ENCODE measurements at regions not wholly inside any gene's neighbourhood (a gene's known extent, or its start where the extent isn't known, plus 50 kb on each side); places are given as distances from the start of the nearest gene placed in this dataset.

- Histone ChIP-seq H3K4me3 (no peak overlapping the region), H3K27me3 (no peaks in the 10 kb centered on the region), H3K9me3 (no peaks in the 10 kb centered on the region), H3K27ac (peak overlapping the region in 1 of 4 donors; percentile 83), H3K4me1 (peaks cover 0 to 59% (median 47%) of the 10 kb centered on the region in 4 donors), H3K36me3 (no peaks in the 10 kb centered on the region)
- WGBS, 2 donors, result 85 to 91% methylated on average over 5 of the region's 5 CpGs
- no peak for TF ChIP-seq CTCF (IDR thresholded peaks at IDR 0.05)
- TF ChIP-seq POLR2AphosphoS5 (IDR thresholded peaks at IDR 0.05), result no peak
- TF ChIP-seq POLR2A (IDR thresholded peaks at IDR 0.05), result no peak
- TF ChIP-seq EP300 (IDR thresholded peaks at IDR 0.05), result no peak
- DNase-seq, result no peak
- intact Hi-C loops (cut with DNase I), result loop anchor here (5.0 kb wide), 1 partner anchor 65 kb away; no protein-coding TSS in a partner anchor
Observed at GRCh38 chr13:44157606-44158005, 216.0 kb upstream of the SERP2 start.

- DNase-seq, result no peak
- Histone ChIP-seq H3K36me3 (no peaks in the 10 kb centered on the region), H3K4me1 (peaks cover 0 to 59% (median 47%) of the 10 kb centered on the region in 4 donors), H3K4me3 (no peak overlapping the region), H3K27ac (peak overlapping the region in 2 of 4 donors; percentile 81 to 83), H3K9me3 (no peaks in the 10 kb centered on the region), H3K27me3 (no peaks in the 10 kb centered on the region)
- WGBS, 2 donors, result 92 to 93% methylated on average over 2 of the region's 2 CpGs
- TF ChIP-seq POLR2A (IDR thresholded peaks at IDR 0.05) (no peak), CTCF (IDR thresholded peaks at IDR 0.05) (no peak), POLR2AphosphoS5 (IDR thresholded peaks at IDR 0.05) (no peak), EP300 (IDR thresholded peaks at IDR 0.05) (no peak)
- intact Hi-C loops (cut with DNase I), result loop anchor here (5.0 kb wide), 1 partner anchor 64 kb away; no protein-coding TSS in a partner anchor
Observed at GRCh38 chr13:44158098-44158521, 215.5 kb upstream of the SERP2 start.

- no peaks in the 10 kb centered on the region for H3K9me3 ChIP-seq
- 91 to 93% methylated on average over 15 of the region's 15 CpGs for WGBS, 2 donors
- H3K4me1 ChIP-seq, result peaks cover 0 to 50% (median 43%) of the 10 kb centered on the region in 4 donors
- H3K4me3 ChIP-seq, result no peak overlapping the region
- H3K36me3 ChIP-seq, result no peaks in the 10 kb centered on the region
- H3K27me3 ChIP-seq, result no peaks in the 10 kb centered on the region
- peak overlapping the region in 3 of 4 donors; percentile 66 to 83 (median 81) for H3K27ac ChIP-seq
- DNase-seq, result no peak
- TF ChIP-seq POLR2A (IDR thresholded peaks at IDR 0.05), result no peak
- TF ChIP-seq EP300 (IDR thresholded peaks at IDR 0.05), result no peak
- no peak for TF ChIP-seq CTCF (IDR thresholded peaks at IDR 0.05)
- no peak for TF ChIP-seq POLR2AphosphoS5 (IDR thresholded peaks at IDR 0.05)
- intact Hi-C loops (cut with DNase I), result loop anchor here (5.0 kb wide), 1 partner anchor 63 kb away; no protein-coding TSS in a partner anchor
Observed at GRCh38 chr13:44158881-44159632, 214.6 kb upstream of the SERP2 start.

GRCh38 chr13:44159633-44160279 is 213.9 kb upstream of the SERP2 start:
- peak in 1 of 4 donors; percentile 21 for TF ChIP-seq EP300 (IDR thresholded peaks at IDR 0.05)
- no peak for TF ChIP-seq POLR2A (IDR thresholded peaks at IDR 0.05)
- TF ChIP-seq POLR2AphosphoS5 (IDR thresholded peaks at IDR 0.05), result peak in 1 of 4 donors; percentile 8
- intact Hi-C loops (cut with DNase I), result loop anchor here (5.0 kb wide), 1 partner anchor 63 kb away; no protein-coding TSS in a partner anchor
- DNase-seq, result no peak
- WGBS, 2 donors, result 78 to 81% methylated on average over 8 of the region's 8 CpGs
- no peaks in the 10 kb centered on the region for H3K36me3 ChIP-seq
- H3K4me3 ChIP-seq, result no peak overlapping the region
- peak overlapping the region; percentile 66 to 83 (median 76) for H3K27ac ChIP-seq
- peaks cover 0 to 44% (median 43%) of the 10 kb centered on the region in 4 donors for H3K4me1 ChIP-seq
- no peaks in the 10 kb centered on the region for H3K9me3 ChIP-seq
- no peaks in the 10 kb centered on the region for H3K27me3 ChIP-seq

Data from sigmoid colon (tissue), 6 donors.